ENCODE measurements at regions not wholly inside any gene's neighbourhood (a gene's known extent, or its start where the extent isn't known, plus 50 kb on each side); places are given as distances from the start of the nearest gene placed in this dataset.

DNA sequence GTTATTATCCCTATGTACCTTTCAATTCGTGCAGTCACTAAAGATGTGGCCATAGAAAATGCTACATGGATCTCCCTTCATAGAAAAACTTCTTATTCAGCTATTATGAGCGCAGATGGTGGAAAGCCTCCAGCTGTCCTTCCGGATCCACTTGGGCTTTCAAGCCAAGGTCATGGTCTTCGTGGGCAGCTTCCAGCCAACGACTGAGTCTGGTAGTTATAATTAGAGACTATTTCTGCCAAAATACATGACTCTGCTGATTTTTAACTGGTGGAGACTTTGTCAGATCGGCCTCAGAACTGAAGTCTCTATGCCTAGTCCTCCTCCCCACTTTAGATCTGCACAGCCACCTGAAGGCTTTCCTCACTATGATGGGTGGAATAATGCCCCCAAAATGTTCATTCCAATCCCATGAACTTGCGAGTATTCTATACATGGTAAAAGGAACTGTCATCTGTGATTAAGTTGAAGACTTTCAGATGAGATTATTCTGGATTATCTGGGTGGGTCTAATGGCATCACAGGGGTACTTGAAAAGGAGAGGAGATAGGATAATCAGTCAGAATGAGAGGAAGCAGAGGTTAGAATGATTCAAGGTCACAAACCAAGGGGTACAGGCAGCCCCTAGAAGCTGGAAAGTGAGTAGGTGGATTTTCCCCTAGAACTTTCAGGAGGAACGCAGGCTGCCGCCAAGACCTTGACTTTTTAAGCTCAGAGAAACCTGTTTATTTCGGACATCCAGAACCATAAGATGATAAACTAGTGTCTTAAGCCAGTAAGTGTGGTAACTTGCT is 171.1 kb upstream of the CXCL13 start:
- peaks cover 0 to 14% of the 10 kb centered on the region in 2 donors for H3K4me1 ChIP-seq
- H3K27me3 ChIP-seq, result no peaks in the 10 kb centered on the region
- peak; percentile 25 to 68 for DNase-seq (ENCODE audit: low spot score in 2 of 2)
- H3K4me3 ChIP-seq, result no peak overlapping the region
- TF ChIP-seq, protein P1, sequence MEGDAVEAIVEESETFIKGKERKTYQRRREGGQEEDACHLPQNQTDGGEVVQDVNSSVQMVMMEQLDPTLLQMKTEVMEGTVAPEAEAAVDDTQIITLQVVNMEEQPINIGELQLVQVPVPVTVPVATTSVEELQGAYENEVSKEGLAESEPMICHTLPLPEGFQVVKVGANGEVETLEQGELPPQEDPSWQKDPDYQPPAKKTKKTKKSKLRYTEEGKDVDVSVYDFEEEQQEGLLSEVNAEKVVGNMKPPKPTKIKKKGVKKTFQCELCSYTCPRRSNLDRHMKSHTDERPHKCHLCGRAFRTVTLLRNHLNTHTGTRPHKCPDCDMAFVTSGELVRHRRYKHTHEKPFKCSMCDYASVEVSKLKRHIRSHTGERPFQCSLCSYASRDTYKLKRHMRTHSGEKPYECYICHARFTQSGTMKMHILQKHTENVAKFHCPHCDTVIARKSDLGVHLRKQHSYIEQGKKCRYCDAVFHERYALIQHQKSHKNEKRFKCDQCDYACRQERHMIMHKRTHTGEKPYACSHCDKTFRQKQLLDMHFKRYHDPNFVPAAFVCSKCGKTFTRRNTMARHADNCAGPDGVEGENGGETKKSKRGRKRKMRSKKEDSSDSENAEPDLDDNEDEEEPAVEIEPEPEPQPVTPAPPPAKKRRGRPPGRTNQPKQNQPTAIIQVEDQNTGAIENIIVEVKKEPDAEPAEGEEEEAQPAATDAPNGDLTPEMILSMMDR (IDR thresholded peaks at IDR 0.05), result no peak
- H3K27ac ChIP-seq, result peak overlapping the region; percentile 60 to 62
- no peaks in the 10 kb centered on the region for H3K9me3 ChIP-seq
- no peaks in the 10 kb centered on the region for H3K36me3 ChIP-seq
- intact Hi-C loops (cut with DNase I), result loop anchor here (5.0 kb wide), 1 partner anchor 192 kb away; no protein-coding TSS in a partner anchor

DNA sequence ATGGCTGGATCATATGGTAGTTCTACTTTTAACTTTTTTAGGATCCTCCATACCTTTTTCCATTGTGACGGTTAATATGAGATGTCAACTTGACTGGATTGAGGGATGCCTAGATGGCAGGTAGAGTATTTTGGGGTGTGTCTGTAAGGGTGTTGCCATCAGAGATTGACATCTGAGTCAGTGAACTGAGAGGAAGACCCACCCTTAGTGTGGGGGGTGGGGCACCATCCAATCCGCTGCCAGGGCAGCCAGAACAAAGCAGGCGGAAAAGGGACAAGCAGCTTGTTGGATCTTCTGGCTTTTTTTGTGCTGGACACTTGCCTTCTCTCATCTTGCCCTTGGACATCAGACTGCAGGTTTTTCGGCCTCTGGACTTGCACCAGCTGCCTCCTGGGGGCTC is 168.5 kb upstream of the CXCL13 start:
- Histone ChIP-seq H3K9me3 (no peaks in the 10 kb centered on the region), H3K36me3 (no peaks in the 10 kb centered on the region), H3K27me3 (no peaks in the 10 kb centered on the region), H3K27ac (no peak overlapping the region), H3K4me1 (peaks cover 0 to 14% of the 10 kb centered on the region in 2 donors), H3K4me3 (no peak overlapping the region)
- intact Hi-C loops (cut with DNase I), result no loop called here
- DNase-seq (ENCODE audit: low spot score in 2 of 2), result no peak
- TF ChIP-seq, protein P1 (IDR thresholded peaks at IDR 0.05), result no peak

DNA sequence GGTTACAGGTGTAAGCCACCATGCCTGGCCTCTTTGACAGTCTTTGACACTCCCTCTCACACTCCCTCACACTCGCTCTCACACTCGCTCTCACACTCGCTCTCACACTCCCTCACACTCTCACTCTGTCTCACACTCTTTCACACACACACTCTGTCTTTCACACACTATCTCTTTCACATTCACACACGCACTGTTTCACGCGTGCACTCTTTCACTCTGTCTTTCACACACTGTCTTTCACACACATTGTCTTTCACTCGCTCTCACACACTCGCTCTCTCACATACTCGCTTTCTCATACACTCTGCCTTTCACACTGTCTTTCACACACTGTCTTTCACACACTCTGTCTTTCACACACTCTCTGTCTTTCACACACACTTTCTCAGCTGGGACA is 167.1 kb upstream of the CXCL13 start:
- H3K4me3 ChIP-seq, result no peak overlapping the region
- no peaks in the 10 kb centered on the region for H3K9me3 ChIP-seq
- H3K4me1 ChIP-seq, result peaks cover 0 to 8% of the 10 kb centered on the region in 2 donors
- intact Hi-C loops (cut with DNase I), result no loop called here
- TF ChIP-seq, protein P1 (IDR thresholded peaks at IDR 0.05), result no peak
- no peak for DNase-seq (ENCODE audit: low spot score in 2 of 2)
- no peaks in the 10 kb centered on the region for H3K36me3 ChIP-seq
- H3K27me3 ChIP-seq, result no peaks in the 10 kb centered on the region
- no peak overlapping the region for H3K27ac ChIP-seq

DNA sequence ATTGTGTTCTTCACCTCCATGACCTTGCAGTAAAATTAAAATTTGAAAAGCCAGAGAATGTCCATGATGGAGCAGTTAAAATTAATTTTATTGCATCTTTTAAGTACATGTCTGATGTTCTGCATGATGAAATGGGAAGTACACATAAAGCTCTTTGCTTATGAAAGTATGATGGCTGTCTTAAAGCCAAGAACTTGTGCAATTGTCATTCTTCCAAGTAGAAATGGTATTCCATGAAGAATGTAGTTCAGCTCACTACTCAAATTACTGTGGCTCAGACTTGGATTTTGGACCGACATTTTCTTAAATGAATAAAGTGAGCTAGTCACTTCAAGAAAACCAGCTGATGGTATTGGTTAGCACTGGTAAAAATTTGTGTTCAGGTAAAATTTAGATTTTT is 161.7 kb upstream of the CXCL13 start:
- Histone ChIP-seq H3K4me1 (peaks cover 0 to 7% of the 10 kb centered on the region in 2 donors), H3K27me3 (no peaks in the 10 kb centered on the region), H3K9me3 (no peaks in the 10 kb centered on the region), H3K4me3 (no peak overlapping the region), H3K27ac (no peak overlapping the region), H3K36me3 (no peaks in the 10 kb centered on the region)
- no peak for DNase-seq (ENCODE audit: low spot score in 2 of 2)
- TF ChIP-seq, protein P1 (IDR thresholded peaks at IDR 0.05), result no peak
- intact Hi-C loops (cut with DNase I), result no loop called here

DNA sequence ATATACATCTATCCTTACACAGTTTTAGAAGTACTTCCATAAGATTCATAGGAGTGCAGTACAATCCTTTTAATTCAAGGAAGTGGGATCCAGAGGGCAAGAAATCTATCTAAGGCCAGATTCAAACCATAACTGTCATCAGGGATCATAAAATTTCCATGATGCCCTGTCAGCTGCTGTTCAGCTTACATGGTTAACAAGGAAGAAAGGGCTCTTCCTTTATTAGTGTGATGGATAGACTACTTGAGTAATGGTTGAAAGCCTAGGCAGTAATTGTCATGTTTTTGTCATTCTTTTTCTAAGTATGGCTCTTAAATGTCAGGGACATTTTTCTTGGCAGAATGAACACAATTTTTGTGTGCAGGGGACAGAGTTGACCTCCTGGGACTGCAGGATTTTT is 159.8 kb upstream of the CXCL13 start:
- Histone ChIP-seq H3K27ac (peak overlapping the region in 1 of 2 donors; percentile 10), H3K36me3 (no peaks in the 10 kb centered on the region), H3K9me3 (no peaks in the 10 kb centered on the region), H3K27me3 (no peaks in the 10 kb centered on the region), H3K4me3 (no peak overlapping the region), H3K4me1 (peaks cover 0 to 10% of the 10 kb centered on the region in 2 donors)
- no peak for DNase-seq (ENCODE audit: low spot score in 2 of 2)
- intact Hi-C loops (cut with DNase I), result no loop called here
- TF ChIP-seq, protein P1 (IDR thresholded peaks at IDR 0.05), result no peak
